ENCODE measurements at regions not wholly inside any gene's neighbourhood (a gene's known extent, or its start where the extent isn't known, plus 50 kb on each side); places are given as distances from the start of the nearest gene placed in this dataset.

DNA sequence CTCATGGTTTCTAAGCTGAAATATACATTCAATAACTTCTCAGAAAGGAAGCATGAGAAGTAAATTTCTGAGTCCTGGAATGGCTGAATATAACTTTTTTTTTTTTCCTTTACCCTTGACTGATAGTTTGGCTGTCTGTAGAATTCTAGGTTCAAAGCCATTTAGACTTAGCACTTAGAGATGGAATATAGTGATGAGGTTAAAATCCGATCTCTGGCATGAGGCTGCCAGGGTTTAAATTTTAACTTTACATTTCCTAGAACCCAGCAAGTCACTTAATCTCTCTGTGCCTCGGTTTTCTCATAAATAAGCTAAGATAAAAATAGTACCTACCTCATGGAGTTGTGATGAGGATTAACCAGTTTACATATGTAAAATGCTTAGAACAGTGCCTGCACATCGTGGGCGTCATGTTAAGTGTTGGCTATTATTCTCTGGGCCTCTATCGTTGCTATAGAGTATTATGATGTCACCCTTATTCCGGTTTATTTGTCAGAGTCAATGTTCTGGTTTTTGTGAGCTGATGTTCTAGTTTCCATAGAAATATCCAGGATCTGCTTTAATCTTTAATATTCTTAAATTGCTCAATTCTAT lies 199.8 kb upstream of the TLE3 start:
- TF ChIP-seq, protein P1, sequence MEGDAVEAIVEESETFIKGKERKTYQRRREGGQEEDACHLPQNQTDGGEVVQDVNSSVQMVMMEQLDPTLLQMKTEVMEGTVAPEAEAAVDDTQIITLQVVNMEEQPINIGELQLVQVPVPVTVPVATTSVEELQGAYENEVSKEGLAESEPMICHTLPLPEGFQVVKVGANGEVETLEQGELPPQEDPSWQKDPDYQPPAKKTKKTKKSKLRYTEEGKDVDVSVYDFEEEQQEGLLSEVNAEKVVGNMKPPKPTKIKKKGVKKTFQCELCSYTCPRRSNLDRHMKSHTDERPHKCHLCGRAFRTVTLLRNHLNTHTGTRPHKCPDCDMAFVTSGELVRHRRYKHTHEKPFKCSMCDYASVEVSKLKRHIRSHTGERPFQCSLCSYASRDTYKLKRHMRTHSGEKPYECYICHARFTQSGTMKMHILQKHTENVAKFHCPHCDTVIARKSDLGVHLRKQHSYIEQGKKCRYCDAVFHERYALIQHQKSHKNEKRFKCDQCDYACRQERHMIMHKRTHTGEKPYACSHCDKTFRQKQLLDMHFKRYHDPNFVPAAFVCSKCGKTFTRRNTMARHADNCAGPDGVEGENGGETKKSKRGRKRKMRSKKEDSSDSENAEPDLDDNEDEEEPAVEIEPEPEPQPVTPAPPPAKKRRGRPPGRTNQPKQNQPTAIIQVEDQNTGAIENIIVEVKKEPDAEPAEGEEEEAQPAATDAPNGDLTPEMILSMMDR (IDR thresholded peaks at IDR 0.05): no peak
- no peak for TF ChIP-seq POLR2A (IDR thresholded peaks at IDR 0.05)
